ENCODE measurements at regions not wholly inside any gene's neighbourhood (a gene's known extent, or its start where the extent isn't known, plus 50 kb on each side); places are given as distances from the start of the nearest gene placed in this dataset.

DNA sequence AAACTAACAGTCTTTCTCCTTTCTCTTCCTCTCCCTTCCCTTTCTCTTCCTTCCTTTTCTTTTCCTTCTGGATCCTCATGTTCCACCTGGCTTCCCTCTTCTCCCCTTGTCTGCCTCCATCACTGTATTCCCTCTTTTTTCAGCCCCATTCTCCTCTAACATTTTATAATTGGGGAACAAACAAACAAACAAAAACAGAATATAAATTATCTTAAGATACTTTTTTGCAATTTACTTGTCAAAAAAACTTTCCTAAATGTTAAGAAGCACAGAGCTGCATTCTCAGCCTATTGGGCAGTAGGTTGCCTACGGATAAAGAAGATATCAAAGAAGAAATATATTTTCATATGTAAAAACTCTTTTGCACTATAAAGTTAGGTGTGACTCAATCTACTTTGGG, 1382.2 kb upstream of the MIR17HG start:
- TF ChIP-seq, protein P1, sequence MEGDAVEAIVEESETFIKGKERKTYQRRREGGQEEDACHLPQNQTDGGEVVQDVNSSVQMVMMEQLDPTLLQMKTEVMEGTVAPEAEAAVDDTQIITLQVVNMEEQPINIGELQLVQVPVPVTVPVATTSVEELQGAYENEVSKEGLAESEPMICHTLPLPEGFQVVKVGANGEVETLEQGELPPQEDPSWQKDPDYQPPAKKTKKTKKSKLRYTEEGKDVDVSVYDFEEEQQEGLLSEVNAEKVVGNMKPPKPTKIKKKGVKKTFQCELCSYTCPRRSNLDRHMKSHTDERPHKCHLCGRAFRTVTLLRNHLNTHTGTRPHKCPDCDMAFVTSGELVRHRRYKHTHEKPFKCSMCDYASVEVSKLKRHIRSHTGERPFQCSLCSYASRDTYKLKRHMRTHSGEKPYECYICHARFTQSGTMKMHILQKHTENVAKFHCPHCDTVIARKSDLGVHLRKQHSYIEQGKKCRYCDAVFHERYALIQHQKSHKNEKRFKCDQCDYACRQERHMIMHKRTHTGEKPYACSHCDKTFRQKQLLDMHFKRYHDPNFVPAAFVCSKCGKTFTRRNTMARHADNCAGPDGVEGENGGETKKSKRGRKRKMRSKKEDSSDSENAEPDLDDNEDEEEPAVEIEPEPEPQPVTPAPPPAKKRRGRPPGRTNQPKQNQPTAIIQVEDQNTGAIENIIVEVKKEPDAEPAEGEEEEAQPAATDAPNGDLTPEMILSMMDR (IDR thresholded peaks at IDR 0.05), result no peak
- no peak for TF ChIP-seq POLR2A (IDR thresholded peaks at IDR 0.05)

All from thyroid gland (tissue), 4 donors.